OCI-LY7 (cell line): ENCODE measurements at regions not wholly inside any gene's neighbourhood (a gene's known extent, or its start where the extent isn't known, plus 50 kb on each side); places are given as distances from the start of the nearest gene placed in this dataset.
A peak's percentile ranks its signal among the peaks of the same experiment; 100 is the strongest.
"Not testable (repeated sequence)": the region's sequence is repeated elsewhere in the genome, so short reads cannot be mapped to it uniquely, and the experiment has no call there.

ENCODE experiments used
- BruUV-seq: library from RNA; stranded (reverse); fragments of 400-500 nt; replicated peaks from 2 replicates; lab custom pipeline; 2021; lab: Mats Ljungman, UMichigan
- CTCF ChIA-PET: fragments of 300-600 bp; sonication (Branson Sonifier 250); formaldehyde crosslinking; loops from one replicate; lab custom pipeline; 2022; ENCODE audit warnings: antibody characterized with exemption; ENCODE audit not compliant: unreplicated experiment; lab: Charles Lee
- POLR2A ChIA-PET: fragments of 300-600 bp; sonication (Branson Sonifier 250); formaldehyde crosslinking; loops from one replicate; lab custom pipeline; 2022; ENCODE audit warnings: antibody characterized with exemption; lab: Charles Lee
- DNase-seq: peaks from one replicate; pipeline ENCODE4 v3.0.0-alpha.2; 2015; ENCODE audit warnings: low spot score
- H2AFZ ChIP-seq: fragments of 200-600 bp; sonication (generic), shearing (Covaris generic); 2 replicates; pipeline ENCODE4 v1.6.1; 2014; ENCODE audit warnings: mild to moderate bottlenecking, antibody characterized with exemption, low read length, moderate library complexity
- H3K27ac ChIP-seq: fragments of 200-600 bp; sonication (generic); 2 replicates; pipeline ENCODE4 v1.5.1; 2014; ENCODE audit warnings: mixed run types, low read depth, mild to moderate bottlenecking, moderate library complexity, low read length, inconsistent platforms; ENCODE audit not compliant: poor library complexity, severe bottlenecking
- H3K36me3 ChIP-seq: fragments of 200-600 bp; sonication (generic); 2 replicates; pipeline ENCODE4 v1.6.1; 2014; ENCODE audit warnings: mild to moderate bottlenecking, antibody characterized with exemption, low read length, moderate library complexity, mixed read lengths; ENCODE audit not compliant: insufficient read depth
- H3K4me1 ChIP-seq: fragments of 200-600 bp; sonication (generic); 2 replicates; pipeline ENCODE4 v1.5.1; 2014; ENCODE audit warnings: mild to moderate bottlenecking, low read length; ENCODE audit not compliant: insufficient read depth, poor library complexity, severe bottlenecking
- H3K4me2 ChIP-seq: fragments of 200-600 bp; sonication (generic); 2 replicates; pipeline ENCODE4 v1.6.1; 2014; ENCODE audit warnings: mild to moderate bottlenecking, low read length
- H3K4me3 ChIP-seq: fragments of 200-600 bp; sonication (generic); 2 replicates; pipeline ENCODE4 v1.5.1; 2014; ENCODE audit warnings: mild to moderate bottlenecking, low read depth, low read length; ENCODE audit not compliant: poor library complexity, severe bottlenecking
- H3K79me2 ChIP-seq: fragments of 200-600 bp; sonication (generic); 2 replicates; pipeline ENCODE4 v1.6.1; 2016; ENCODE audit warnings: low read depth, mild to moderate bottlenecking, low read length, moderate library complexity, mixed read lengths; ENCODE audit not compliant: insufficient read depth
- H3K9me2 ChIP-seq: fragments of 200-600 bp; sonication (generic); 2 replicates; pipeline ENCODE4 v1.6.1; 2016; ENCODE audit warnings: mild to moderate bottlenecking, low read length, mixed read lengths; ENCODE audit not compliant: insufficient read depth
- H3K9me3 ChIP-seq: fragments of 200-600 bp; sonication (generic); 2 replicates; pipeline ENCODE4 v1.6.1; 2014; ENCODE audit warnings: mild to moderate bottlenecking, mixed run types, low read length, mixed read lengths
- H4K20me1 ChIP-seq: fragments of 200-600 bp; sonication (generic); 2 replicates; pipeline ENCODE4 v1.6.1; 2014; ENCODE audit warnings: mild to moderate bottlenecking, antibody characterized with exemption, low read length, moderate library complexity, mixed read lengths; ENCODE audit not compliant: insufficient read depth
- EZH2phosphoT487 ChIP-seq: fragments of 200-600 bp; sonication (generic); IDR thresholded peaks from 2 replicates; pipeline ENCODE4 v1.6.1; 2018; ENCODE audit warnings: low read depth, borderline replicate concordance, mild to moderate bottlenecking, mixed run types, antibody characterized with exemption, low read length, moderate library complexity, mixed read lengths
- intact Hi-C: fragments of 100-400 bp; cut with micrococcal nuclease; formaldehyde crosslinking; loops from one replicate; pipeline ENCODE4 v1.10.0; 2022; ENCODE audit not compliant: unreplicated experiment
- TF ChIP-seq, protein P1 (sequence below): fragments of 200-600 bp; sonication (generic); conservative IDR thresholded peaks from 2 replicates; pipeline ENCODE4 v1.5.1; 2014; ENCODE audit warnings: mild to moderate bottlenecking, antibody characterized with exemption, low read length, moderate library complexity, mixed read lengths

DNA sequence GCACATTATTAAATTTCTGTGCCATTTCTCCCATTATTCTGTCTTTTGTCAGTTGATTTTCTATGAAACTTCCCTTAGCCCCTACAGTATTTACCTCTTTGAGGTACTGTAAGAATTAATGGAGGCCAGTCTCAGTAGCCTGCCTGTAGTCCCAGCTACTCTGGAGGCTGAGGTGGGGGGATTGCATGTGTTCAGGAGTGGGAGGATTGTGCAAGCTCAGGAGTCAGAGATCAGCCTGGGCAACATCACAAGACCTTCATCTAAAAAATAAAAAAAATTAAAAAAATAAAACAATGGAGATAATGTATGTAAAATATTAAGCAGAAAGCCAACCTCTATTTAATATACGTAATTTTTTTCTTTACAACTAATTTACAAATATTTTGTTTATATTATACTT lies 77.8 kb downstream of the OR2B2 start:
- Histone ChIP-seq H3K4me3 (no peak overlapping the region), H4K20me1 (no peaks in the 10 kb centered on the region), H3K36me3 (peaks cover 4% of the 10 kb centered on the region; the same call in 1 of the 2 replicates), H3K9me2 (no peaks in the 10 kb centered on the region), H3K4me2 (peak overlapping the region; percentile 21; the same call in 1 of the 2 replicates), H3K4me1 (peaks cover 52% of the 10 kb centered on the region), H3K27ac (peak overlapping the region; percentile 97), H3K79me2 (peaks cover 11% of the 10 kb centered on the region; the same call in 1 of the 2 replicates), H3K9me3 (no peaks in the 10 kb centered on the region), H2AFZ (peak overlapping the region; percentile 54; the same call in 1 of the 2 replicates)
- no peak for TF ChIP-seq EZH2phosphoT487
- TF ChIP-seq, protein P1, sequence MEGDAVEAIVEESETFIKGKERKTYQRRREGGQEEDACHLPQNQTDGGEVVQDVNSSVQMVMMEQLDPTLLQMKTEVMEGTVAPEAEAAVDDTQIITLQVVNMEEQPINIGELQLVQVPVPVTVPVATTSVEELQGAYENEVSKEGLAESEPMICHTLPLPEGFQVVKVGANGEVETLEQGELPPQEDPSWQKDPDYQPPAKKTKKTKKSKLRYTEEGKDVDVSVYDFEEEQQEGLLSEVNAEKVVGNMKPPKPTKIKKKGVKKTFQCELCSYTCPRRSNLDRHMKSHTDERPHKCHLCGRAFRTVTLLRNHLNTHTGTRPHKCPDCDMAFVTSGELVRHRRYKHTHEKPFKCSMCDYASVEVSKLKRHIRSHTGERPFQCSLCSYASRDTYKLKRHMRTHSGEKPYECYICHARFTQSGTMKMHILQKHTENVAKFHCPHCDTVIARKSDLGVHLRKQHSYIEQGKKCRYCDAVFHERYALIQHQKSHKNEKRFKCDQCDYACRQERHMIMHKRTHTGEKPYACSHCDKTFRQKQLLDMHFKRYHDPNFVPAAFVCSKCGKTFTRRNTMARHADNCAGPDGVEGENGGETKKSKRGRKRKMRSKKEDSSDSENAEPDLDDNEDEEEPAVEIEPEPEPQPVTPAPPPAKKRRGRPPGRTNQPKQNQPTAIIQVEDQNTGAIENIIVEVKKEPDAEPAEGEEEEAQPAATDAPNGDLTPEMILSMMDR = no peak
- BruUV-seq = no TSS peak
- intact Hi-C loops = loop anchor here (10.0 kb wide), 2 partner anchors 1040 to 1560 kb away; a partner anchor contains a TSS
- CTCF ChIA-PET = no interaction called here
- no peak for DNase-seq
- POLR2A ChIA-PET = interaction anchor here (0.7 to 11.9 kb wide), 17 partner anchors 13 to 1813 kb away, joined by 3 to 1237 read pairs (median 13); a partner anchor contains a TSS

DNA sequence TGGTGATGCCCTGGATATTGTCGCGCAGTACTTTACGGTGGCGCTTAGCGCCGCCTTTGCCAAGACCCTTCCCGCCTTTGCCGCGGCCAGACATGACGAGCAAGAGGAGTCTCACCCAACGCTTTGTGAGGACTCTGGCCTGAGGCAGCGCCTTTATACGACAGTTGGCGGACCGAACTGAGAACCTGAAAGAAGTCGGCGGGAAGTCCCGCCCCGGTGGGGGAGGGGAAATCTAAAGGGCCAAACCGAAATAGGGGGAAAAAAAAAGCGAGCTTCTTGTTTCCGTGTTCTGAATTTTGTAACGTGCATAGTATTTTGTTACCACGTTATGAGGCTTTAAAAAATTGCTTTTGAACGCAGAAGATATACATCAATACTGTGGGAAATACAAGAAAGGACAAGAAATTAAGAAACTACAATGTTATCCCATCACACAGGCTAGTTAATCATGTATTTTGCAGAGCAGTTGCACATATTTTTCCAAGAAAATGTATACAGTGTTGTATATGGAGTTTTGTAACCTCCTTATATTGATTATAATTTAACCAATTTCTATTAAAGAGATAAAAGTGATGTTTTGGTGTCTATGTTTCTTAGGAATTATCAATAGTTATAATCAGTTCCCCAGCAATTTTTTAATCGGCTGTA lies 80.6 kb downstream of the OR2B2 start:
- peak overlapping the region; percentile 69 for H3K4me2 ChIP-seq
- peak overlapping the region; percentile 97 for H3K27ac ChIP-seq
- intact Hi-C loops = loop anchor here (2.0 to 10.0 kb wide), 3 partner anchors 19 to 1557 kb away; a partner anchor contains a TSS
- H4K20me1 ChIP-seq, H2AFZ ChIP-seq, H3K36me3 ChIP-seq, H3K9me2 ChIP-seq, H3K9me3 ChIP-seq, CTCF ChIA-PET, BruUV-seq: not testable (repeated sequence)
- DNase-seq = peak; percentile 85
- peak overlapping the region; percentile 53 for H3K4me3 ChIP-seq
- peaks cover 11% of the 10 kb centered on the region; the same call in 1 of the 2 replicates for H3K79me2 ChIP-seq
- peaks cover 57% of the 10 kb centered on the region for H3K4me1 ChIP-seq
- POLR2A ChIA-PET = interaction anchor here (0.6 to 11.9 kb wide), 10 partner anchors 10 to 1786 kb away, joined by 3 to 1237 read pairs (median 6); a partner anchor contains a TSS

DNA sequence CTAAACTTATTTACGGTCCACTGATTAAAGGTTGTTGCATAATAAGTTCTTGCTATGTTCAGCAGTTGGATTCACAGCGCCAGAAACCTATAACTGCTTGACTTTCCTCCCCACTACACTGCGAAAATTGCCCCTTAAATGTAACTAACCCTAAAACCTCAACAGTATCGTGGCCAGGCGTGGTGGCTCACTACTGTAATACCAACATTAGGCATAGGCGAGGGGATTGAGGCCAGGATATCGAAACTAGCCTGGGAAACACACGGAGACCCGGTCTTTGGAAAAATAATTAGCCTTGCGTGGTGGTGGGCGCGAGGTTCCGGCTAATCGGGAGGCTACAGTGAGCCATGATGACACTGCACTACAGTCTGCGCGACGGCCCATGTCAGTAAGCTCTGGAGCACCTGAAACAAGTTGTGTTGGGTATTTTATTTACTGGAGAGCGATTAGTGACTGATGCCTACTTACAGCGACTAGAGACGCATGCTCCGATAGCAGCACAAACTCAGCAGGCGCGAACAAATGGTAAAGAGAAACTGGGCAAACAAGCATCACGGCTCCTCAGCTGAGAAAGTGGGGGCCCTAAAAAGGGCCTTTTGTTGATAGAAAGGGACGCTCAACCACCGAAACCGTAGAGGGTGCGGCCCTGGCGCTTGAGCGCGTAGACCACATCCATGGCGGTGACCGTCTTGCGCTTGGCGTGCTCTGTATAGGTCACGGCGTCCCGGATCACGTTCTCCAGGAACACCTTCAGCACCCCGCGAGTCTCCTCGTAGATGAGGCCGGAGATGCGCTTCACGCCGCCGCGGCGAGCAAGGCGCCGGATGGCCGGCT lies 81.4 kb downstream of the OR2B2 start:
- H3K79me2 ChIP-seq, H2AFZ ChIP-seq, H4K20me1 ChIP-seq, CTCF ChIA-PET, H3K9me2 ChIP-seq, H3K36me3 ChIP-seq, H3K9me3 ChIP-seq: not testable (repeated sequence)
- Histone ChIP-seq H3K27ac (peak overlapping the region; percentile 97), H3K4me3 (peak overlapping the region; percentile 74), H3K4me1 (peaks cover 49% of the 10 kb centered on the region), H3K4me2 (peak overlapping the region; percentile 94)
- TSS peak; percentile 91 for BruUV-seq
- peak; percentile 82 for DNase-seq
- intact Hi-C loops = loop anchor here (2.0 to 10.0 kb wide), 3 partner anchors 18 to 1556 kb away; a partner anchor contains a TSS
- POLR2A ChIA-PET = interaction anchor here (0.6 to 11.9 kb wide), 7 partner anchors 10 to 132 kb away, joined by 3 to 1237 read pairs (median 7); a partner anchor contains a TSS
